Mesothelial cell of epicardium (in vitro differentiated cells): ENCODE measurements at regions not wholly inside any gene's neighbourhood (a gene's known extent, or its start where the extent isn't known, plus 50 kb on each side); places are given as distances from the start of the nearest gene placed in this dataset.

Experiments used
- DNase-seq, 2 experiments: peaks; one replicate each; pipeline ENCODE4 v3.0.0; 2021; ENCODE audit warnings: low spot score in 2 of 2; ENCODE audit not compliant: unreplicated experiment in 2 of 2
- H3K27ac Mint-ChIP-seq: 2 replicates; pipeline ENCODE4 v1.8.0; 2021; ENCODE audit warnings: mixed read lengths
- H3K27me3 Mint-ChIP-seq: 2 replicates; pipeline ENCODE4 v1.8.0; 2021; ENCODE audit warnings: low read depth, mixed read lengths
- H3K36me3 Mint-ChIP-seq: 2 replicates; pipeline ENCODE4 v1.8.0; 2021; ENCODE audit warnings: mixed read lengths
- H3K4me1 Mint-ChIP-seq: 2 replicates; pipeline ENCODE4 v1.8.0; 2021; ENCODE audit warnings: mixed read lengths
- H3K4me3 Mint-ChIP-seq: 2 replicates; pipeline ENCODE4 v1.8.0; 2021; ENCODE audit warnings: mild to moderate bottlenecking, moderate library complexity, mixed read lengths
- H3K9me3 Mint-ChIP-seq: 2 replicates; pipeline ENCODE4 v1.8.0; 2021; ENCODE audit warnings: mixed read lengths
- CTCF ChIP-seq: fragments of 200-600 bp; sonication (generic); IDR thresholded peaks from one replicate; pipeline ENCODE4 v1.5.0; 2021; ENCODE audit warnings: antibody characterized with exemption; ENCODE audit not compliant: unreplicated experiment

- Mint-ChIP-seq H3K36me3 (no peaks in the 10 kb centered on the region), H3K4me3 (no peak overlapping the region), H3K9me3 (no peaks in the 10 kb centered on the region), H3K27me3 (no peaks in the 10 kb centered on the region), H3K27ac (no peak overlapping the region), H3K4me1 (peaks cover 3% of the 10 kb centered on the region)
- no peak for DNase-seq
- TF ChIP-seq CTCF: no peak
Measured at GRCh38 chr18:11505993-11506392, 103.4 kb upstream of the SLC35G4 start.

GRCh38 chr18:11504962-11505361 is 104.4 kb upstream of the SLC35G4 start:
- DNase-seq: no peak
- Mint-ChIP-seq H3K4me1 (peaks cover 9% of the 10 kb centered on the region), H3K36me3 (no peaks in the 10 kb centered on the region), H3K9me3 (peaks cover 4% of the 10 kb centered on the region), H3K27ac (no peak overlapping the region), H3K4me3 (no peak overlapping the region), H3K27me3 (no peaks in the 10 kb centered on the region)
- no peak for TF ChIP-seq CTCF

GRCh38 chr18:11502368-11502767 is 107.0 kb upstream of the SLC35G4 start:
- no peak overlapping the region for H3K4me3 Mint-ChIP-seq
- H3K4me1 Mint-ChIP-seq: peaks cover 24% of the 10 kb centered on the region
- DNase-seq: no peak
- H3K9me3 Mint-ChIP-seq: peaks cover 17% of the 10 kb centered on the region
- no peaks in the 10 kb centered on the region for H3K27me3 Mint-ChIP-seq
- H3K36me3 Mint-ChIP-seq: no peaks in the 10 kb centered on the region
- no peak for TF ChIP-seq CTCF
- H3K27ac Mint-ChIP-seq: no peak overlapping the region

GRCh38 chr18:11501352-11501751 is 108.0 kb upstream of the SLC35G4 start:
- Mint-ChIP-seq H3K4me3 (no peak overlapping the region), H3K9me3 (peaks cover 17% of the 10 kb centered on the region), H3K27ac (no peak overlapping the region), H3K4me1 (peaks cover 24% of the 10 kb centered on the region), H3K36me3 (no peaks in the 10 kb centered on the region), H3K27me3 (no peaks in the 10 kb centered on the region)
- no peak for TF ChIP-seq CTCF
- DNase-seq: no peak

- Mint-ChIP-seq H3K27ac (peak overlapping the region; percentile 45), H3K4me3 (no peak overlapping the region), H3K36me3 (no peaks in the 10 kb centered on the region), H3K4me1 (peaks cover 24% of the 10 kb centered on the region), H3K9me3 (peaks cover 17% of the 10 kb centered on the region), H3K27me3 (no peaks in the 10 kb centered on the region)
- no peak for TF ChIP-seq CTCF
- no peak for DNase-seq
Measured at GRCh38 chr18:11500153-11501122, 109.0 kb upstream of the SLC35G4 start.
